ENCODE measurements at regions not wholly inside any gene's neighbourhood (a gene's known extent, or its start where the extent isn't known, plus 50 kb on each side); places are given as distances from the start of the nearest gene placed in this dataset.
"Not testable (repeated sequence)": the region's sequence is repeated elsewhere in the genome, so short reads cannot be mapped to it uniquely, and the experiment has no call there.

DNA sequence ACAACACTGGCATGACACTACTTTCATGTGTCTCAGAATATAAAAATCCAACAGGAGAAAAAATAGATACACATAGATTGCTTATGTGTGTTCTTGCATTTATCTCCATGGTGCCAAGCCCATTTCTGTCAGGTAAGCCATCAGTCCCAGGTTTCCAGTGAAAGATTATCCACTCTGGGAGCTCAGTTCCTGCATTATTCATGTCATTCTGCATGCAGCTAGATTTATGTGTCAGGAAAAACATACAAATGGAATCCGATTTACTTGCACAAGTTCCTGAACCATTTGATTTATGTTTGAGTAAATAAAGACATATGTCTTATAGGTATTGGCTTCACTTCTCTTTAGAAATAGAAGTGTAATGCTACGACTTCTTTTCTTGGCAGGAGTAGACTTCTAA is 569.7 kb downstream of the KCNJ2 start:
- DNase-seq, result no peak

DNA sequence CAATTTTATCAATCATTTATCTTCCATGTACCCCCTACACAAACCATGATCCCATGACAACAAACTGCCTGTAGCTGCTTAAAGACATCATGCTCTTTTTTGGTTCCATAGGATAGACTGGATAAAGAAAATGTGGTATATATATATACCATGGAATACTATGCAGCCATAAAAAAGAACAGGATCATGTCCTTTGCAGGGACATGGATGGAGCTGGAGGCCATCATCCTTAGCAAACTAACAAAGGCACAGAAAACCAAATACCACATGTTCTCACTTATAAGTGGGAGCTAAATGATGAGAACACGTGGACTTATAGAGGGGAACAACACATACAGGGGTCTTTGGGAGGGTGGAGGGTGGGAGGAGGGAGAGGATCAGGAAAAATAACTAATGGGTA is 577.2 kb downstream of the KCNJ2 start:
- not testable (repeated sequence) for DNase-seq

DNA sequence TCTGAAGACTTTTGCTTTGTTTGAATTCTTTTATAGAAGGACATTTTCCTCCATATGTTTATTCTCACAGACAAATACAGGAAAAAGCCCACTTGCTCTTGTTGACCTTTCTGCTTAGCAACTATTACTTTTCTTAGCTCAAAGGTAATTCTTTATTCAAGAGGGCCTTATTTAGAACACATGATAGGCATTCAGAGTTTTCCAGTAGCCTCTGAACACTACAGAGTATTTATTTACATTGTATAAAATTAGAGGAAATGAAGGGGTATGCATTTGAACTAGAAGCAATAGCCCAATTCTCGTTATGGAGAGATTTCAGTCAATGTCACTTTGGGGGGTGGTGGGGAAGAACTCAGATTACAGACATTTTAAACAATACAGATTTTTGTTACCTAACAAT is 581.7 kb downstream of the KCNJ2 start:
- no peak for DNase-seq

DNA sequence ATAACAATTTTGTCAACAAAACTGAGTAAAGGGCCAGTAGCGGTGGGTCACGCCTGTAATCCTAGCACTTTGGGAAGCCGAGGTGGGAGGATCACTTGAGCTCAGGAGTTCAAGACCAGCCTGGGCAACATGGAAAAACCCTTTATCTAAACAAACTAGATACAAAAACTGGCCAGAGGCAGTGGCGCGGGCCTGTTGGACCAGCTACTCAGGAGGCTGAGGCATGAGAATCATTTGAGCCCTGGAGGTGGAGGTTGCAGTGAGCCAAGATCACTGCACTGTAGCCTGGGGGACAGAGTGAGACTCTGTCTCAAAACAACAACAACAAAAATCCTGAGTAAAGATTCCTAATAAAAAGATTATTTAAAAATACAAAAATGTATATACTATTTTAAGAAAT is 583.1 kb downstream of the KCNJ2 start:
- DNase-seq, result not testable (repeated sequence)

DNA sequence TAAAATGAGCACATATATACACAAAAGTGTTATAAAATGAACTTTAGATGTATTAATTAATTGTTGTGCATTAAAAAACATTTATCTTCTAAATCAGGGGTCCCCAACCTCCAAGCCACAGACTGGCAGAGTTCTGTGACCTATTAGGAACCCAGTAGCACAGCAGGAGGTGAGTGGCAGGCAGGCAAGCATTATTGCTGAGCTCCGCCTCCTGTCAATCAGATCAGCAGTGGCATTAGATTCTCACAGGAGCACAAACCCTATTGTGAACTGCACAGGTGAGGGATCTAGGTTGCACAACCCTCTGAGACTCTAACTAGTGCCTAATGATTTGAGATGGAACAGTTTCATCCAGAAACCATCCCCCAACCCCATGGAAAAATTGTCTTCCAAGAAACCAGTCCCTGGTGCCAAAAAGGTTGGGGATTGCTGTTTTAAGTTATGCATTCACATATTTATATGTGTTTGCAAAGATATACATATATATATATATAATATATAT is 583.7 kb downstream of the KCNJ2 start:
- no peak for DNase-seq

DNA sequence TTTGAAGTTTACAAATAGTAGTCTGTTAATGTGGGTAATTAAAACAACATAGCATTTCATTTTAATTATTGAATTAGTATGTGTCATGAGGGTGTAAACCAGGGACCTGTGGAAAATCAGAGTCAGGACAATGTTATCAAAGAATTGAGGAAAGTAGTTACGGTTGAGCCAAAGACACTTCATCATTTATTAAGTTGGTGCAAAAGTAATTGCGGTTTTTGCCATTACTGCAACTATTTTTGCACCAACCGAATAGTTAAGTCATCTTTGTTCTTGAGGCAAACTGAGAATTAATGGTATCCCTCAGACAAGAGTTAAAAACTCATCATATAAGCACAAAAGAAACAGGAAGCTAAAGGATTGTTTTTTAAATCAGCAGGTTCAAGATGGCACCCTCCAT is 593.7 kb downstream of the KCNJ2 start:
- no peak for DNase-seq

DNA sequence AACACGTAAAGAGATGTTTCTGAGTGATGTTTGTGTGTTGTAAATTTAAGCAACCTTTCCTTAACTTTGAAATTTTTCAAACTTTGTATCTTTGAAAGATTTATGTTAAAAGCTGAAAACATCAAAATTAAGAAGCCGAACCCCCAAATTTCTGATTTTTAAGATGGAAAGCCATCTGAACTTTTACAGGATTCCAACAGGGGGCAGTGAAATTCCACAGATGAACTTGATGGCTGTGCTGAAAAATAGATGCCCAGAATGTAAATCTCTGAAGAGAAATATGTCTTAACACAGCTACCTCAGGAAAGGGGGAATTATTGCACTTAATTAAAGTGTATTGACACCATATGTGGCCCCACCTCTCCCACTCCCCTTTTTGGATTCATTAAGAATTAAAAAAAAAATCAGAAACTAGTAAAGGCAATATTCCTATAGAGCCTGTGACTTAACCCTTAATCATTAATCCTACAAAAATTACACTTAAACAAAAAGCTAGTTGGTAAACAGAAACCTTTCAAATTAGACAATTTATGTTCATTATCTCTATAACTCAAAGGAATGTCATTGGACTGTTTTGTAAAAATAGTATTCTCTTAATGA is 597.9 kb downstream of the KCNJ2 start:
- DNase-seq, result peak; percentile 22

DNA sequence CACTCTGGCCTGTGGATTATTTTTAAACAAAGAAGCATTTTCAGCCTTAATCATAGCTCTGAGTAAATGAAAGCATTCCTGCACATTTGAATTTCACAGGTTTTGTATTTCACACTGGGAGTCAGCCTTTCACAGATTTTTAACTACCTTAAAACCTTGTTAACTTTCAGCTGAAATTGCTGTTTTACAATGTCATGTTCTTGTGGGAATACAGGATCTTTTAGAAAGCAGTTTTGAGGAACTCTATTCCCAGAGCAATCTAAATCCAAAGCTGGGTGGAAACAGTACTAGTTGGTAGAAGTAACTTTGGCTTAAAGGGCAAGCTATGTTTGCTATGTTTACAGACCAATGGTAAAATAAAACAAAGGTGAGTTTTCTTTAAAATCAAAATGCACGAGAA is 600.6 kb downstream of the KCNJ2 start:
- no peak for DNase-seq

DNA sequence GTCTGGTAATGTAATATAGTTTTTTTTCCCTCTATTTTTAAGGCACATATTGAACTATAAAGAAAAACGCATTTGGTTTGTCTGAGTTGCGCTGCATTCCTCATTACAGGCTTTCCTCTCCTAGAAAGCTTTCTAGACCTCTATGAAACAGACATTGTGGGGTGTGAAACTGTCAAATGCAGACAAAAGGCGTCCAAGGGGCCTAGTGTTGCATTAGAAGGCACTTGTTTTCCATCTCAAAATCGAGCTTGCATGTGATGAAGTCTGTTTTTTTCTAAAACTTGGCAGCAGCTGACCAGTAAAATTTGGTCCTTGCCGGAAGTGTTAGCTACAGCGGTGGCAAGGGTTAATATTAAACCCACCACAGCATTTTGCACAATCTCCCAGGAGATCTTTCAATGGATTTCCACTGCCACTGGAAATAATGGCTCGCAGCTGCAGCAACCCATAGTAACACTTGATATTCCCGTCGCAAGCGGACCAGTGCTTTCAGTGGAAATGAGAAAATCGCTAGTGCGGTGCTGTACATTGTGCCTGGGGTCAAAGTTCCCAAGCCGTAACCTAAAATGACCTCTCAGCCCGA is 602.6 kb downstream of the KCNJ2 start:
- no peak for DNase-seq

DNA sequence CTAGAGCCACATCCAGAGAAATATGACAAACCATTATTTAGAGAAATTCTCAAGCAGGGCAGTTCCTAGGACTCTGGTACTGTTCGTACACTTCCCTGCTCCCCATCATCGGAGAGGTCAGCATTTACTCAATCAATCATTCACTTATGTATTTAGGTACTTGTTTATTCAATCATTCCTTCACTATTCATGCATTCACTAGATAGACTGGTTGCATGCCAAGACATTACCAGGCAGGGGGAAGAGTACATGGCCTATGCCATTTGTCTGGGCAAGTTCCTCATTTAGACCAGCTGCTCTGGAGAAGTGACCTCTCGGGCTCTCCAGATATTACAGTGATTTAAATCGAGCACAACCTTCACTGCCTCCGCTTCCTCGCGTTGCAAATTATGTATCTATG is 603.4 kb downstream of the KCNJ2 start:
- no peak for DNase-seq

DNA sequence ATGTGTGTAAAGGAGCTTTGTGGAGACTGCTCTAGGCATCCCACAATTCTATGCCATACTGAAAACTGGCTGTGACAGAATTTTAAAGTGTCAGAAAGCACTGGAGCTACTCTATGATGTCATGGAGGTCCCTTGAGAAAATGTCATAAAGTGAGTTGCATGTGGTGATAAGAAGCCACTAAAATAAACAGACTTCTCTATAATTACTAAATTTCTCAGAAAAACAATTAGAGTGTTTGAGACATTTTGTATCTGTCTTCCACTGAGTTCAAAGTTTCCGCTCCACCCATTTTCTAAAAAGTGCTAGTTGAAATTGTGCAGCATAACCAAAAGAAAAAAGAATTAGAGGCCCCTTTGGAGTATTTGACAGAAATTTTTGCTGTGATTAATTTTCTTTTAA is 603.9 kb downstream of the KCNJ2 start:
- DNase-seq, result no peak

DNA sequence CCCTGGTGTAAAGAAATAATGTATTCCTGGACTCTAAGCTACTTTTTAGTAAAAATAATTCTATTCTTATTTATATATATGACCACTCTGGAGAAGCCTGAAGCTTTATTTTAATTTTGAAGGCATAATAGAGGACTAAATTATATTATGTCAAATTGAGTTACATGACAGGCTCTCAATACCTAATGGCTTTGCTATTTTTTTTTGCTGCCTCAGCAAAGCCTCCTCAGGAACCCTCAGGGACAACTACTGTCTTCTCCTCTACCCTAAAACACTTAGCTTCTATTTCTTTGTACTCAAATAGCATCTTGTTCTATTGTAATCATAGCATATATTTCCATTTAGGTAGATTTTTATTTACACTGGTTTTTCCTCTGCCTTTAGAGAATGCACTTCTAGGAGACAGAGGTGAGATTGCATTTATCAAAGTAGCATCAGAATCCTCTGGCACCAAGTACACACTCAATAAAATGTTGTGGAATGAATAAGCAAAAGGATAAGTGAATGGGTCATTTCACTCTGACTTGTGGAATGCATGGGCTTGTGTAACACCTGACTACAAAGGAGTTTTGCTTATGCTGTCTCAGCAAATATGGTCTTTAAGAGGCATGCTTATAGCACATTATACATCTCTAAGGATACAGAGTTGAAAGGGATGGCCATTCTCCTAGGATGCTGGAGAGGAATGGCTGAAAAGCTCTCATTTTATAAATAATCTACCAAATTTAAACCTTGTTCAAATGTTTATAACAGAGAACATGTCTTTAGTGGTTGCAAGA is 605.2 kb downstream of the KCNJ2 start:
- DNase-seq, result no peak

DNA sequence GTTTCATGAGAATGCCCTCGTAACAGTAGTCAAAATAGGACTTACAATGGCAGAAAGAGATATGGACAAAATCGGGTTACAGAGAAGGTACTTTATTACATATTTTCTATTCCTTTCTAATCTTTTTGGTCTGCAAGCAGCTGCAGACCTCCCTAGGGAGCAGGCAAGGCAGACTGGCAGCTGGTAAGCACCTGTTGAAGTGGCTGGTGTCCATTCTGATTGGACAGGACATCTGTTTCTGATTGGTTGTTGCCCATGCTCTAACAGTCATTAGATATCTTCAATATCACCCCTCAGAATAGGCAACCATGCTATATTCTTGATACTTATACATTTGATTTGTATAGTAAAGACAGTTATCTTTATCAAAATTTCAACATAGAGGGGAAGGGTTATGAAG is 606.3 kb downstream of the KCNJ2 start:
- DNase-seq, result no peak

DNA sequence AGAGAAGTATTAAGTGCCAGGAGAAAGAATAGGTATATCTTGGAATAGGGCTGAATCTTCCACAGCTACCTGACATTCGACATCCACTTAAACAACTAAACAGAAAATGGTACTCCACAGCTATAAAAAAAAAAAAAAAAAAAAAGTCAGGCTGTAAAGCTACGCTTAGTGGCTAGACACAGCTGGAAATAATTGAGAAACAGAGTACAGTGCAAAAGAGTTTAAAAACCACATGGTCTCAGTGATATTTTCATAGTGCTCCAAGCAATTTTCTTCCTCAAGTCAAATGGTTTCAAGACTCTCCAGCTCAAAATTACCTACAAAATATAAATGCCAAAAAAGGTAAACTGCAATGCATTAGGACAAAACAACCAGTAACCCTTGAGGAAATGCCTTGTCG is 607.1 kb downstream of the KCNJ2 start:
- no peak for DNase-seq

DNA sequence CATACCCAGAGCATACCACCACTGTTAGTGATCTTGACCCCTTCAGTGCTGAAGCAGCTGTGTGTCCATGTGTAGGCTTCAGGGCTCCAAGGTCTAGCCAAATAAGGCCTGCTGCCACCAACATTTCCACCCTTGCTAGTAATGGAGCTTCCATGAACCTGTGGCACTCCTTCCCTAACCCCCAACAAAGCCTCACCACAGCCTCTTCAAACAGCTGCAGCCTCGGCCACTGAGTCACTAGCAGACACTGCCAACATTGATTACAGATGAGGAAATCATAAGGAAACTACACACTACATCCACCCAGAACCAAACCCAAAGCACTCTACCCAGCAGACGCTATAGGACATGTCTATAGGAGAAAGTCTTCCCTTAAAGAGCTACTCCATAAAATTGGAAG is 610.7 kb downstream of the KCNJ2 start:
- DNase-seq, result no peak

DNA sequence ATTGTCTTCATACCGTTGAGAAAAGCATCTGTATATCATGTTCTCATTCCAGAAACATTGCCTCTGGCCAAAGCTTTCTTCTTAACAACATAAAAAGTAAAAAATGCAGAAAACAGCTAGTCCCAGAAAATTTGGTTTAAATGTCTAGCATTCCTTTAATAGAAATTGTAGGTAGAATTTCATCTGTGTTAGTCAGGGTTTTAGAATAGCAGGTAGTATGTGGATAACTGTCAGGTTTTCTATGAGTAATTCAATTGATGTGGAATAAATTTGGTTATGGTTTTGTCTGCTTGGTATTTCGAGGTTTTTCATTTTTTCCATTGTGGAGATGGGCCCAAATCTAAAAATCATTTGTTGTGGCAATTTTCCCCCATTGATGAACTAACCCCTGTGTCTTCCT is 616.7 kb downstream of the KCNJ2 start:
- no peak for DNase-seq

DNA sequence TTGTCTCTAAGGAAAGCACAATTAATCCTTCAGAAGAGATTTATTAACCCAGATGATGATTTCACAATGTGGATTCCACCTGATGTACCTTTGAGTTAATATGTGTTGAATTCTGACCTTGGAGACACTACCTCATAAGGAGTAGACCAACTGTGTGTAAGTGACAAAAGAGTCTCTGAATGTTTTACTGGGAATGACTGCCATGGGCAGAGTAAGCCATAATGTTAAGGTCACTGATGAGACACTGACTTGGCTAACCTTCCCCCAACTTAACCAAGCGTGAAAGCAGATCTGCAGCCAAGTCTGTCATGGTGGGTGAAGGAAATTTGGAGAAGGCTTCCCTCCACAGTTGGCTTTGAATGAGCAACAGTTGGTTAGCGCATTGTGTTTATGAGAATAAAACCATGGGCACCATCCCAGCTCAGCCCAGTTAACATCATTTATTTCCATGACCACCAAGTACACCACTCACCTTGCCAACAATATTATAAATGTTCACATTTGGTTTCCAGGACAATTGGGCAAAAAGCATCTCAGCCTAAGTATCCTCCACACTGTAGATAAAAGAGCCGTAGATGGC is 618.5 kb downstream of the KCNJ2 start:
- no peak for DNase-seq

DNA sequence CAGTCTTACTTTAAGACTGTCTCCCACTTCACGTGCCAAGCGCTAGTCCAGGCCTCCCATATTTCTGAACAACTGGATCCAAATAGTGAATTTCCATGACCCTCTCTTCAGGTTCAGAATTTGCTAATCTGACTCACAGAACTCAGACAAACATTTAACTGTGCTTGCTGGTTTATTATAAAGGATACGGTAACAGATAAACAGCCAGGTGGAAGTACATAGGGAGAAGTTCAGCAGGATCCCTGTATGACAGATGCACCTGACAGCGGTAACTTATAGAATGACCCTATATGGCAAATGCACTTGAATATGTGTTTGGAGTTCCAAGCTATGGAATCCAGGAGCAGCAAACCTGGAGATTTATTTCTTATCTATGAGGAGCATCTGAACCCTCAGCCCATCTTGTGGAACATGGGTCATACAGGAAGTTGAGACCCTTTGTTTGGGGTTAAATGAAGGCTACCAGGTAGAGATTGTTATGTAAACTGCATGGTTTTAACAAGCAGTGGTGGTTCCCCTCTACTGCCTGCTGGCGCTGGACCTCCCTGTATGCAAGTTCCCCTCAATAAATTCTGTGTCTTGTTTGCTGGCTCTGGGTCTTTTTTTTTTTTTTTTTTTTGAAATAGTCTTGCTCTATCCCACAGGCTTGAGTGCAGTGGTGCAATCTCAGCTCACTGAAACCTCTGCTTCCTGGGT is 622.6 kb downstream of the KCNJ2 start:
- no peak for DNase-seq

DNA sequence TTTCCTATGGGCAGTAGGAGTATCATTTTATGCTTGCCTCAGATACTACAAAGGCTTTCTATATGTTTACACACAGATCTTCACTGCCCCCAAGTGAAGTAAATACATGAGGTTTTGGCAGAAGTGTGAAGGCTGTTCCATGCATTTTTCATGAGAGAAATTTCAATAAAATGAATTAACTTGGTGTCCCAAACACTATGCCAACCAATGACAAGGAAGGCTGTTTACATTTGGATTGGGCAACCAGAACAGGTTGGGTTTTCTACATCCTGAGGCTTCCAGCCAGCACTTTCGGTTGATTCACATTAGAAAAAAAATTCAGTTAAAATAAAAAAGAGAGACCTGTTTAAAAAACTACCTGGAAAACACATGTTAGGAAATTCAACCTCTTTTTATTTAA is 625.4 kb downstream of the KCNJ2 start:
- DNase-seq, result no peak

DNA sequence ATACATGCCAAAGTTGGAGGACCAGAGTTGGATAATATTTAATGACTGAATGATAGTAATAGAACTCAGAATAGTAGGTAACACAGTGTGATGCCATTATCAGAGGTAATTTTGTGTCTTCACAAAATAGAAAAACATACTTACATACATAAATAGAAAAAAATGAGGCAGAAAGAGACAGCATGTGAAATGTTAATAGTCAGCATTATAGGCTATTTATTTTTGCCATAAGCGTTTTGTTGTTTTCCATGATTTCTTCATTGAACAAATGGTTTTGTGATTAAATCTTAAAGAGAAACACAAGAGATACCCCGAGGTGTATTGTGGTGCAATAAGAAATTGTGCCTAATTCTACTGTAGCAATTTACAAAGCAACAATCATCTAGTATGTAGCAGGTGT is 626.3 kb downstream of the KCNJ2 start:
- no peak for DNase-seq

DNA sequence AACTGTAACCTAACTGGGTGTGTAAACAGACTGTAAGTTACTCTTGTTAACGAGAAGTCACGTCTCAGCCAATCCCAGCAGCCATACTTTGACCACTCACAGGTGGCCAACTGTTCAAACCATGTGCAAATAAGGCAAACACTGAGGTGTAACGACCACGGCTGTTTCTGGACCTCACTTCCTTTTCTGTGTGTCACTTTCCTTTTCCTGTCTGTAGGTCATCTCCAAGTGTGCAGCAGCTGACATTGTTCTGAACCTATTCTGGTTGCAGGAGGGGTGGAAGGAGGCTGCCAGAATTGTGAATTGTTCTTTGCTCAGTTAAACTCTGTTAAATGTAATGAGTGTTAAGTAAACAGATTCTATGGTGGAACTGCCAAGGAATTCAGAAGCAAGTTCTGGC is 627.4 kb downstream of the KCNJ2 start:
- no peak for DNase-seq

DNA sequence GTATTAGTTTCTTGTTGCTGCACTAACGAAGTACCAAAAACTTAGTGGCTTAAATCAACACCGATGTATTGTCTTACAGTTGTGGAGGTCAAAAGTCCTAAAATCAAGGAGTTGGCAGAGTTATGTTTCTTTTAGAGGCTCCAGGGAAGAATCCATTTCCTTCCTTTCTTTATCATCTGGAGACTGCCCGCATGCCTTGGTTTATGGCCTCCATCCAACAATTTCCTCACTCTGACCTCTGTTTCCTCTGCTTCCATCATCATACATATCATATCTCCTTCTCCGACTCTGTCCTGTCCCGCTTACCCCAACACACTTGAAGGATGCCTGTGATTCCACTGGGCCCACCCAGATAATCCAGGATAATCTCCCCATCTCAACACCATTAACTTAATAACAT is 627.8 kb downstream of the KCNJ2 start:
- no peak for DNase-seq

DNA sequence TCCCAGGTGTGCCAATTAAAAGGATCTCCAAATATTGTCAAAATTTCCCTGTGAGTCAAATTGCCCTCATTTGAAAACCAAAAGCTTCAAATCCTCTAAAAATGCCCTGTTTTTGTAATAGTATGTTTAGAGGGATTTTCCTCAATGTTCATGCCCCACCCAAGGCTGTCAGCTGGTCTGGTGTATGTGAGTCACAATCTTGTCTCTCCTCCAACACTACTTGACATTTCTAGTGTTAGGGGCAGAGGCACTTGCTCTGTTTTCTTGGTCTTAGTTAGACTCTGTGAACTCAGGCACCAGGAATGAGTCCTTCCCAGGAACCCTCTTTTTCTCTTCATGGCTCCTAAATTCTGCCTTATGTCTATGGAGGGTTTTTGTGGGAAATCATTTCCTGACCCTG is 634.8 kb downstream of the KCNJ2 start:
- DNase-seq, result no peak

Measured in right kidney (tissue), 1 donor.